PC-3 (cell line): ENCODE measurements at regions not wholly inside any gene's neighbourhood (a gene's known extent, or its start where the extent isn't known, plus 50 kb on each side); places are given as distances from the start of the nearest gene placed in this dataset.

Source experiments
- EZH2 ChIP-seq: fragments of 300-600 bp; sonication (generic); IDR thresholded peaks from one replicate; pipeline ENCODE4 v1.6.1; 2017; ENCODE audit warnings: antibody characterized with exemption, mild to moderate bottlenecking, low read length; ENCODE audit not compliant: unreplicated experiment
- TF ChIP-seq, protein P1 (sequence below): fragments of 300-600 bp; sonication (generic); conservative IDR thresholded peaks from 2 replicates; pipeline ENCODE4 v1.5.1; 2017; ENCODE audit warnings: antibody characterized with exemption, low read depth, mild to moderate bottlenecking, low read length

DNA sequence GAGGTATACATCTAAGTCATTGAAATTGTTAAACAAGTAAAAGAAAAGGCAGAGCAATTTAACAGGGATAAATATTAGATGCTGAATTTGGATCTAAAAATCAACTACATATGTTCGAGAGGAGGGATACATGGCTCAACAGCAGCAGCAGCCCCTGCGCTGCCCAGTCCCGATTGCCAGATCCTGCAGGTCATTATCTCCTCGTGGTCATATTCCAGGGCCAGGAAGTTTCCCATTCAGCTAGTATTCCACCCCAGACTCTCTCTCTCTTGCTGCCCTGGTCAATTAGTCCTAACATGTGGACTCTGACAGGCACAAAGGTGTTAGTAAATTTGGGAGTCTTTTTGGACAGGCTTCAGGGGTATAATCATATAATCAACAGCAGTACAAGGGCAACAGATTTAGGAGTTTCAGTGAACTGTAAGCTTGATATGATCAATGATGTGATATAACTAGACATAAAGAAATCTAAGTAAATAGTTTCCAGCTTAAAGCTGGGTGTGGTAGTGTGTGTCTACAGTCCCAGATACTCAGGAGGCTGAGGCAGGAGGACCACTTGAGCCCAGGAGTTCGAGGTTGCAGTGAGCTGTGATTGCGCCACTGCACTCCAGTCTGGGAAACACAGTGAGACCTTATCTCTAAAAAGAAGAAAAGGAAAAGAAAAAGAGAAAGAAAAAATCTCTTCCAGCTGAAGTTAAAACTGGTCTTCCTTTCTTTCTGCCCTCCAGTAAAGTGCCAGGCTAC, 96.5 kb upstream of the MED13 start:
- TF ChIP-seq, protein P1, sequence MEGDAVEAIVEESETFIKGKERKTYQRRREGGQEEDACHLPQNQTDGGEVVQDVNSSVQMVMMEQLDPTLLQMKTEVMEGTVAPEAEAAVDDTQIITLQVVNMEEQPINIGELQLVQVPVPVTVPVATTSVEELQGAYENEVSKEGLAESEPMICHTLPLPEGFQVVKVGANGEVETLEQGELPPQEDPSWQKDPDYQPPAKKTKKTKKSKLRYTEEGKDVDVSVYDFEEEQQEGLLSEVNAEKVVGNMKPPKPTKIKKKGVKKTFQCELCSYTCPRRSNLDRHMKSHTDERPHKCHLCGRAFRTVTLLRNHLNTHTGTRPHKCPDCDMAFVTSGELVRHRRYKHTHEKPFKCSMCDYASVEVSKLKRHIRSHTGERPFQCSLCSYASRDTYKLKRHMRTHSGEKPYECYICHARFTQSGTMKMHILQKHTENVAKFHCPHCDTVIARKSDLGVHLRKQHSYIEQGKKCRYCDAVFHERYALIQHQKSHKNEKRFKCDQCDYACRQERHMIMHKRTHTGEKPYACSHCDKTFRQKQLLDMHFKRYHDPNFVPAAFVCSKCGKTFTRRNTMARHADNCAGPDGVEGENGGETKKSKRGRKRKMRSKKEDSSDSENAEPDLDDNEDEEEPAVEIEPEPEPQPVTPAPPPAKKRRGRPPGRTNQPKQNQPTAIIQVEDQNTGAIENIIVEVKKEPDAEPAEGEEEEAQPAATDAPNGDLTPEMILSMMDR, result no peak
- TF ChIP-seq EZH2, result no peak
